ENCODE measurements at regions not wholly inside any gene's neighbourhood (a gene's known extent, or its start where the extent isn't known, plus 50 kb on each side); places are given as distances from the start of the nearest gene placed in this dataset.
"Not testable (repeated sequence)": the region's sequence is repeated elsewhere in the genome, so short reads cannot be mapped to it uniquely, and the experiment has no call there.

DNA sequence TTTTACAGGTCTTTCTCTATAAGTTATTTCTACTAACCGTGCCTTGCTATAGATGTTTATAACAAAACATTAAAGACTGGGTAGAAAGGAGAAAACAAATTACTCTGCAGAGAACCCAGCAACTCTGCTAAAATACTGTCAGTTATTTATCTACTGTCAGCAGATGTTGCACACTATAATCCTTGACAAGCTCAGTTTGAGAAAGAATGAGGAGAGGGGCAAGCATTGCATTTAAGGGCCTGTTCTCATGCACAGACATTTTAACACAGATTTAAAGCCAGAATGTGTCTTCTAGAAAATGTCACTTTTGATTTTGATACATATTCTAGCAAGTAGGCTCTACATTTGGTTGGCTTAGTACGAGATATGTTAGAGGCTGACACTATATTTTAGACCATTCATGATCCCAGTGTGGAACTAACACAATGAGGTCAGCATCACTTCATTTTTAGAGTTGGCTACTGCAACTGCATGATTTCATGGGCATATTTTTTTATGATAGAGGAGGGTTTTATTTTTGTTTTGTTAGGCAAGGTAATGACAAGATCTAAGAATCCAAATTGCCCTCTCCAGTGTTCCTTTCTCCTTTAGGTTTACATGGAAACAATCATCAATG, 516.4 kb downstream of the ZEB2 start:
- DNase-seq, result no peak

DNA sequence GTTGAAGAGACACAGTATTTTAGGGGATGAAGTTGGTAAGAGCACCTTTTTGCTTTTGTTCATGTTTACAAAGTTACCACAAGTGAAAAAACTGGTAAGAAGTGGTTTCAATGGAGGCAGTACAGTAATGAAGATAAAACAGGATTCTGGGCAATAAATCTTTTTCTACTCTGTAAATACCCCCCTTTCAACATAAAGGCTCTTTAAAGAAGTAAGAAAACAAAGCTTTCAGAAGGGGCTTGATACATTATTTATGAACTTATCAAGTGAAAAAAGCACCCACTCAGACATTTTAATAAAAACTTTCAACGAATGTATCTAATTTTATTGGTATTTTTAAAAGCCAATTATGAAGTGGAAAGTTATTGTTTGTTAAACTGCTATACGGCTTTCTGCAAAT, 522.9 kb downstream of the ZEB2 start:
- DNase-seq, result no peak

DNA sequence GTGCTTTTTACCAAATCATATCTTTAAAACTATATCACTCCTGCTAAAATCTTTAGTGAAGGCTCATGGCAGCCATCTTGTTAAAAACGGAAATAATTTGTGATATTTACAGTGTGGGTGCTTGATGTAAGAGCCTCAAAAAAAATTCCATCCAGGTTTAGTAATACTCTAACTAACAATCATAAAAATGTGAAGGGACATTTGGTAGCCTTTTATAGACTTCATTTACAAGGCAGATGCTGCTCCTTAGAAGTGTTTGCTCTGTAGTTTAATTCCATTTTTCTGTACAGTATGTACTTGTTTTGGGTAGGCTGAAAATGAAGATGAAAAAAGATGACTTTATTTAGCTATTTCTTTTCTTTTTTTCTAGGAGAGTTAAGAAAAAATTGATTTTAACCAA, 525.0 kb downstream of the ZEB2 start:
- DNase-seq, result no peak

DNA sequence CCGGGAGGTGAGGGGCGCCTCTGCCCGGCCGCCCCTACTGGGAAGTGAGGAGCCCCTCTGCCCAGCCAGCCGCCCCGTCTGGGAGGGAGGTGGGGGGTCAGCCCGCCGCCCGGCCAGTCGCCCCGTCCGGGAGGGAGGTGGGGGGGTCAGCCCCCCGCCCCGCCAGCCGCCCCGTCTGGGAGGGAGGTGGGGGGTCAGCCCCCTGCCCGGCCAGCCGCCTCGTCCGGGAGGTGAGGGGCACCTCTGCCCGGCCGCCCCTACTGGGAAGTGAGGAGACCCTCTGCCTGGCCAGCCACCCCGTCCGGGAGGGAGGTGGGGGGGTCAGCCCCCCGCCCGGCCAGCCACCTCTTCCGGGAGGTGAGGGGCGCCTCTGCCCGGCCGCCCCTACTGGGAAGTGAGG, 528.3 kb downstream of the ZEB2 start:
- DNase-seq, result not testable (repeated sequence)

DNA sequence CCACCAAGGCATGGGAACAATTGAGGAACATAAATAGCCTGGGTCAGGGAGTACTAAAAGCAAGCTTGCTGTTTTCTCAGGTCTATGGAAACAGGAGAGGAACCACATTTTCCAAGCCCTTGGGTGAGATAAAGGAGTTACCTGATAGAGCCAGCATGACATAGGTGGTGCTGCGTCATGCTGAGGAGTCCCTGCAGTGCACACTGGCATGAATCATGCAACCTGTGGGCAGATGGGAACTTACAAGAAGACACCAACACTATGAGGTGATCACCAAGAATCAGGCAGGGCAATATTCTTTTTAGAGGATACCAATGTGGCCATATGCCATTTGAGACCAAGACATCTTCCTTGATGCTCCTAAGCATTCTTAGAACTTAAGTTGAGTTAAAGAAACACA, 531.8 kb downstream of the ZEB2 start:
- no peak for DNase-seq

DNA sequence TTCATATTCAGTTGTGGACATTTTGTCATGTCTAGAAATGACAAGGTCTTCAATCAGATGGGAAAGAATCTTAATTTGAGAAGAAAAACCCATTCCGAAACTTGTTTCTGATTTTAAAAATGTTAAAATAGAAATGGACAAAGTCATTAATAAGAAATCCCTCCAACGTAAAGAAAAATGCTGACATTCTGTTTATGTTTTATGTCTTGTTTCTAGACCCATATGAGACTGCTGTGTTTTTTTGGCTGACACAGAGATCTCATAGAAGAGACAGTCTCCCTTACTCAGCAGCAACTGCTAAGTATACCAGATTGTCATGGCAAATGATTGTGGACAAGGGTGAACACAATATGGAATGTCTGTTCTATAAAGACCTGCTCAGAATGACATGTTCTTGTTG, 538.5 kb downstream of the ZEB2 start:
- DNase-seq, result no peak

DNA sequence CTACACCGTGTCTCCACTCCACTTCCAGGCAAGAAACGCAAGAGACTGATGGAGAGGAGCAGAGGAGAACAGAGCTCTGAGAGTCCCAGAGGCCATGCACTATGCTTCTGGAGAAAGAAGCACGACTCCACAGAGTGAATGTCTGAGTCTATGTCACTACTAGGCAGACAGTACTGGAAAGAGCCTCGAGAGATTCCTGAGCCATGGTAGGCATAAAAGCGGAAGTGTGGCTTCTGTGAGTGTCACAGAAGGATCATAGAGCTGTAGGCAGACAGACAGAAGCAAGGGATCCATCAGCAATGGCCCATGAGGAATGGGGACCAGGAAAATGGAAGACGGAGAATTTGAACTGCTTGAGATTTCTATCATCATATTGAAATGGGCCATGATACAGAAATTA, 542.6 kb downstream of the ZEB2 start:
- no peak for DNase-seq

DNA sequence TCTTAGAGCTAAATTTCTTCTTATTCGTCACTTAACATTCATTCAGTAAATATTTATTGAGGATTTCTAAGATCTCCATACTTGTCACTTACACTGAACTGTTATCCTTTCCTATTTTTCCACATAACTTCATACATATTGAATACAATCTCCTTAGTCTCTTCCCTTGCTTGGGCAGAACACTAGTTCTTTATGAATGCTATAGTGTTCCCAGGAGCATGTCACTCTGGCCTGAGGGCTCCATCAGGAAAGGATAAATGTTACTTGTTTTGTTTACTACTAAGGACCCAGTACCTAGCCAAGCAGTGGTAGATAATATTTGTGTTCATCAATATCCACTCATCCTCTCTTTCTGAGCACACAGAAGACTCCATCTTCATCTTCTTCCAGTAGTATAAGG, 544.7 kb downstream of the ZEB2 start:
- DNase-seq, result no peak

DNA sequence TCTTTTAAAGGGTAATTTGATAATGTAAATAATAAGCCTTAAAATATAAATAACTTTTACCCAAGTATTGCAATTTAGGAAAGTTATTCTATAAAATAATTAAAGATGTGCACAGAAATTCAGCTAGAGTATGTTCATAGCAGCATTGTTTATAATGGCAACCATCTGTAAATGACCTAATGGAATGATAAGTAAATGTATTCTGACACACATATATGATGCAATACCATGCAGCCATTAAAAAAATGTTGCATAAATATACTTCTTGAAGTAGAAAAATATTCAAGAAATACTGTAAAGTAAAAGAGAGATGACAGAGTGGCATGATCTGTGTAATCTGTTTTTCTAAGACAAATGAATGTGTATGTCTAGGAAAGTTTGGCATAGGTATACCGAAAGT, 545.7 kb downstream of the ZEB2 start:
- no peak for DNase-seq

DNA sequence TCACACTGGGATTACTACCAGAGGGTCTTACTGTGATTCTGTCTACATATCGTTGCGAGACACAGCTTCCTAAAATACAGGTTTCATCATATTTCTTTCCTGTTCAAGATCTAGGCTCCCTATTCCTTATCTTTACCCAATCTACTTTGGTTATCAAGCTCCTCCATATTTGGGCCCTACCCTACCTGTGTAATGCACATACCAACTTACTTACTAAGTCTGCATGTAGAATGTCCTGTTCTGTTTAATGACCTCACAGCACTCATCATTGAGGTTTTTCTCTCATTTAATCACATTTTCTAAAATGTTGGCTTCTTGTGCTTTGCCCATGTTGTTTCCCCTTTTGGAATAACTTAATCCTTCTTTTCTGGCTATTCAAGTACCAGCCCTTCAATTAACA, 551.1 kb downstream of the ZEB2 start:
- DNase-seq, result no peak

DNA sequence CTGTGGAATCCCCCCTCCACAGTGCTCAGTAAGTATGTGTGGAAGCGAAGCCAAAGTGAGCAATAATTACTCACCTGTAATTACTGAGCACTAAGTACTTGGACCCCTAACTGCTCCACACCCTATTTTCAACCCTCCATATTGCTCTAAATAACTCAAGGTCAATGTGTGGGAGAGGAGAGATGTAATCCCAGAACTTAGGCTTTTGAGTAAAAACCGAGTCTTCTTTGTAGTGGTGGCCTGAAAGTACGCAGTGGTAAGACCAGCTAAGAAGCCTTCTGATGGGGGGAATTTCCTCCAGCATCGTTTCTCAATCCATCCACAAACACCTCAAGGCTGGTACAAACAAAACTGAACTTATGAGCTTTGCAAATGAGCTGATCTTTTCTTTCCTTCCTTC, 551.6 kb downstream of the ZEB2 start:
- DNase-seq, result no peak

DNA sequence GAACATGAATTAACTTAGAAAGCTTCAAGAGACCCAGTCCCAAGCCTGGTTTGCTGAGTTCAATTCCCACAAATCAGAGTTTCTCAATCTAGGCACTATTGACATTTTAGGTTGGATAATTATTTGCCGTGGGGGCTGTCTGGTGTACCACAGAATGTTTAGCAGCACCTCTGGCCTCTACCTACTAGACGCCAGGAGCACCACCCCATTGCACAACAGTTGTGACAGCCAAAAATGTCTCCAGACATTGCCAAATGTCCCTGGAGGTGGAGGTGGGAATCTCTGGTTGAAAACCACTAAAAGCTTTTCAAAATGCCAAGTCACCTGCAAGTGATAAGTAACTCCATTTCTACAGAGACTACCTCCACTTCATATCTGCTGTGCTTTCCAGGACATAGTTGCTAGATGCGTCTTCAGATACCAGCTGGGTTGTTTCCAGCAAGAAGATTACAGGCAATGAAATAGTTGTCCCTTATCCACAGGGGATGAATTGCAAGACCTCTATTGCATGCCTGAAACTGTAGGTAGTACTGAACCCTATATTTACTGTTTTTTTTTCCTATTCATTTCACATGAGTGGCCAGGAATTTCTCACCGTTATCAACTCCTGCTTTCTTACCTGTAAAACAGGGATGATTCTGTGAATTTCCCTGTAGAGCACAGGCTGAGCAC, 554.3 kb downstream of the ZEB2 start:
- no peak for DNase-seq

DNA sequence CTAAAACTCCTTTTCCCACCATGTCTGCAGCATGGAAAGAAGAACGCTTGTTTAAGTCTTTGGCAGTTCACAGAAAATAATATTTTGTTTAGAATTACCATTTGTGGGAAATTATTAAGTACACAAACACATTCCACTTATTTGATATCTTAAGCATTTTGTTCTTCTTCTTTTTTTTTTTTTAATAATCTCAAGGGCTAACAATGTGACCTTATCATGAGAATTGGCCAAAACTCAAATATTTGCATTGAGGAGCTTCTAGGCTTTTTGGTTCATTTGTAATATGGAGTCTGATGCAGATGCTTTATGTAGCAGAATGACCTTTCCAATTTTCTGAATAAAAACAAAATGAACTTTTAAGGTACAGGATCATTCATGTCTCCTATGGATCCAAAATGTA, 555.0 kb downstream of the ZEB2 start:
- no peak for DNase-seq

DNA sequence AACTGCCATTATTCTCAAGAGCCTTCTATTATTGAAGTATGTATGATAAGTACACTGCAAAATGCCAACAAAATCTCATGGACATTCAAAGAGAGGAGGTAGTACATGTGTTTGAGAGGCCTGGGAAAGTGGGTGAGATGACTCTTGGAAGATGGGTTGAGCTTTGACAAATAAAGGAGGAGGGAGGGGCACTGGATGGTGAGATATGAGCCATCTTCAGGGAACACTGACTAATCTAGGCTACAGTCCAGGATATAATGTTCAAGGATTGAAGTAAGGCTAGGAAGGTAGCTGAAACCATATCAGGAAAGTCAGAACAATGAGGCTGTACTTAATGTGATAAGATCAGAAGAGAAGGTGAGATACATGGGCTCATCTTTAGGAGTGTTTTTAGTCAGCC, 559.7 kb downstream of the ZEB2 start:
- no peak for DNase-seq

DNA sequence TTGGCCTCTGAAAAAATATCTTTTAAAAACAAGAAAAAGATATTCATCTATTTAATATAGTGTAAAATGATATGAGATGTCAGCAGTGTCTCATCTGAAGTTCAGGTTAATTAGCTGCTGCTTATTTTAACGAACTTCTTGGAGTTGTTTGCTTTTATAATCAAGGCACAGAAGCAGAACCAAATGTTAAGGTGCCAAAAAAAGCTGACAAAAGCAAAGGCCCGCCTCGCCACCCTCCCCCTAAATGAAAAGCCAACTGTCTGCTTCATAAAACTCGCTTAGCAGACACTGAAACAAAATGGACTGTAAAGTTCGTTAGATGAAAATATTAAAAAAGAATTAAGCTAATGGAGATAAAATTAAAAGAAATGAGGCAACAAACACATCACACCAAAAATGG, 562.6 kb downstream of the ZEB2 start:
- no peak for DNase-seq

DNA sequence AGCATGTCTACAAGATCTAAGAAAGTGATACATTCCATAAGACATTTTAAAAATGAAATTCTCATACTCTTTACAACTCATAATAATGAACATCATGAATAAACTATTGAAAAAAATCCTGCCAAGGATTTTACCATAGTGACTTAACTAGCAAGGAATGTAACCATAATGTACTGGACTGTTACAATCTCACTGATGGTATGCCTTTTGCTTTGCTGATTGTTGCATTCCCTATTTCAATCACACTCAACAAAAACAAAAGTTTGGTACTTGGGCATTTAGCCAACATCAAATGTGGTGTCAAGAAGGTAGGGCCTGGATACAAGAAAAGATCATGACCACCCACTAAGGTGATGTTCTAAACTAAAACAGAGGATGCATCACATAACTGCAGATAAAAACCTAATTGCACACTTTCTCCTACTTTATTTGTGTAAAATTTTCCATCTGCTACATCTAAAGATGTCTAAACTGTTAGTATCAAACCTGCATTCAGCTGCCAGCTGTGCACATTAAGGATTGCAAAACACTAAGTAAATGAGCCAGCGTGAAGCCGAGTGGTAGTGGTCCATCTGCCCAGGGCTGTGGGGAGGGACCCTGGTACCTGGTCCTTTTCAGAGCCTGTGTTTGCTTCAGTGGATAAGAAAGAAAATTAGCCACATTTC, 564.4 kb downstream of the ZEB2 start:
- DNase-seq, result no peak

DNA sequence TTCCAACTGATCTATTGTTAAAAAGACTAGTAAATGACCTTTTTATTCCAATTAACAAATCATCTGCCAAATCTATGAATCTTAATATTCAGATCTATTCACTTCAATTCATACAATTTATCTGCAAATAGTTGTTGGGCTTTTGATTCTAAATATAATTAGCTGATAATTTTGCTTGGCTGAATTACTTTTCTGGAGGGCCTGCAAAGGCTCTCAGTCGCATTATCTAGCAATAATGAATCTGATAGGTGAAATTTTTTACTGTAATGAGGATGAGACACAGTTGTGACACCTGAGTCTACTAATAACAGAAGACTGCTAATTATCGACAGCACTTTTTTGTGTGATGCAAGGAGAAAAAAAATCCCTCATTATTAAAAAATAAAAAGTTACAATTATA, 565.1 kb downstream of the ZEB2 start:
- DNase-seq, result no peak

DNA sequence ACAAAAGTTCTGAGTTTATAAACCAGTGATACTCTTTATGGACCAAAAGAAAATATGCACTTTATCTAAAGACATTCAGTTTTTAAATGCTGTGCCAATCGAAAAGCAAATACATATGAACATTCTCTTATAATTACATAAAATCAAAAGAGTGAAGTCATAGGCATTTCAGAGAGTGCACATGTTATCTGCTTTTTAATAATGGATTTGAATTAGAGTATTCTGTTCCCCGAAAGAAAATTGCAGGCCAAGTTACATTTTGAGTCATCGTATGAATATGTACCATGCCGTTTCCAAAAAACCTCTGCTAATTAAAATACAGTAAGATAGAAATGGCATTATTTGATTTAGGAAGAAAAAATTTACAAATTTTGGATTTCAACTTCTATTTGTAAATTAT, 565.7 kb downstream of the ZEB2 start:
- no peak for DNase-seq

DNA sequence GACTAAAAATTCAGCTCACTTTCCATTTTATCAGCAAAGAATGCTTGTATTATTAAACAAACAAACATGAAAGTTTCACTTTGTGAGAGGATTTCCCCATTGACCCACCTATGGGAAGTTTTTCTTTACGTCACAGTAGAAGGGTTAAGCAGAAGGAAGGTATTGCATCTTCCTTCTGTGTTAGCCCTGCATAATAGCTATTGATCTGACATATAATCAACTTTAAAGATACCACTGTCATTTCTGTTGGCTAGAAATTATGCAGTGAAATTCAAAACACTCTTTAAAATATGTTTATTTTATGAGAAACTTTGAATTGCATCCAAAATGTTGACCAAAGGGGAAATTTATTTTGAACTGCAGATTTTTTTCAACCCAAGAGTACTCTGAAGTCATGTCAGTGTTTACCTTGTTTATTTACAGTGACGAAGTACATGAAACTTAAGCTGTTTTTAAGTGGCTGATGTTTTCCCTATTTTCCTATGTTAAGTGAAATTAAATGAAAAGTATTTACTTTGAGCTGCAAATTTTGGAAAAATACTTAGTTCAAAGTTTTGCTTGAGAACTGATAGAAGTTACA, 566.4 kb downstream of the ZEB2 start:
- DNase-seq, result no peak

DNA sequence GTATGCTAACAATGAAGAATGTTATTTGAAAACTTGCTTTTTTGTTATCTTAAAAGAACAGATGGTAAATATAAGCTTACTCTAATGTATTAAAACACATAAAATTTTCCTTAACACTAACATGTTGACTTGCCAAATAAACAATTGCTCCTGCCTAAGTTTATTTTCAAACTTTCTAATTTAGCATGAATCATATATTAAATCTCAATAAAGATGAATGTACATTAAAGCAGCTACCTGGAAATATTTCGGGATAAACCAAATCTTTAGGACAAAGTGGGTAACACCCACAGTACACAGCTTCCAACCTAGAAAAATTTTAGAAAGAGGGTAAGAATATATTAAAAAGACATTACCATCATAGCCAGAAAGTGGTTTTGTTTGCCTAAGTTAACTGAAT, 567.4 kb downstream of the ZEB2 start:
- DNase-seq, result no peak

DNA sequence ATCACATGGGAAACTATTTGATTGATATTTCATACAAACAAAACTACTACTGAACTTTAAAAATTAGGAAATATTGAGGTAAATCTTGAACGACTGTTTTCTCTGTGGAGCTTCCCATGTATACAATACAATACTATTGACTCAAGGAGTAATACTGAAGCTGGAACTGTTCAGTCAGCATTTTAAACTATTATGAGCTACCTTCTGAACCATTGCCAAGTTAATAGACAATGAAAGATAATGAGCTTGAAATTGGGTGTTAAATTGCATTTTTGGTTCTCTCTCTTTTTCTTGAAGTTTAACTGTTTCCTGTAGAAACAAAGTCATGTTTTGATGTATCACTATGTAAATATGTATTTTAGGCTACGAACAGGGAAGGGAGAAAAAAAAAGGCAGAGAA, 569.2 kb downstream of the ZEB2 start:
- DNase-seq, result no peak

DNA sequence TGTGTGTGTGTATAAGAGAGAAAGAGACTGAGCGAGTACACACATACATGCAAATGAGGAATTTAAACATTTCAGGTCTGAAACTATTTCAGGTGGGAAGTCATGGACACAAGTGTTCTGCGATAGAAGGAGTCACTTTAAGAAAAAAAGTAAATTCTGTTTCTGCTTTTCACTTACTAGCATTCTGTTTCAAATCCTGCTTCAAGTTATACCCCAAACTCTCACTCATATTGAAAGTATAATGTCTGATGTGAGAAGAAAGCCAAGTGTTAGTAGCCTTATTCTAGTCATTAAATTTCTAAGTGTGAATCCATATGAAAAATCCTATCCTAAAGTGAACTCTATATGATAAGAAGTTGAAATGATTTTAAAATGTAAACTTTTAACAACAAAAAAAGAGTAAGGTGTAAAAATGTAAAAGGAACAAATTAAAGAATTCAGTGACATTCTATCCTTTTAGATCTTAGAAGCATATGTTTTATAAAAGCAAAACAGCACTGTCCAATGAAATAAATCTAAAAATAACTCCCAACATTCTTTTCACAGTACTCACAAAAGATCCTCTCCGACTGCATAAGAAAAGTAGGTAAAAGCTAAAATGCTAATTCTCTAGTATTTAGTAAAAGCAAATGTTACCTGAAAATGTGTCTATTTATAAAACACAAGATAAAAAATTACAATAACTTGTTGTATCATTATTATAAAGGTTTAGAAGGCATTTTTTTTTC, 570.6 kb downstream of the ZEB2 start:
- DNase-seq, result no peak

DNA sequence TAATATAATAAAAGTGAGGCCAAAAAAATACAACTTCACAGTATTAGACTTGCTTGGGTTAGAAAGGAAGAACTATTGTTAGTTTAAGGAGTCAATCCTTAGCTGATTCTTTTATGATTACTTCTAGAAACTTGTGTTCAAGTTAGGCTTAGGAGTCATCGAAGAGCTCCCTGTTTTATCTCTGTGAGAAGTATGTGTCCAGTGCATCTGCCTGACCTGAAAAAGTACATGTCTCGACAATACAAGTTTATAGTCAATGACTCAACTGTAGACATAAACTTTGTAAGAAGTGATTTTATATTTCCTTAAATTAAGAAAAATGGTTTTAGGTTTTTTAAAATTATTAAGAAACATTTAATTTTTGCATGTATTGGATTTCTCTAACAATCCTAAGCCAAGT, 571.2 kb downstream of the ZEB2 start:
- no peak for DNase-seq

Measured in activated CD4-positive, alpha-beta T cell treated with anti-CD3 and anti-CD28 coated beads, Interleukin-2, amount 50 U/mL, for 48 hours (primary cell).